ENCODE measurements at regions not wholly inside any gene's neighbourhood (a gene's known extent, or its start where the extent isn't known, plus 50 kb on each side); places are given as distances from the start of the nearest gene placed in this dataset.

DNA sequence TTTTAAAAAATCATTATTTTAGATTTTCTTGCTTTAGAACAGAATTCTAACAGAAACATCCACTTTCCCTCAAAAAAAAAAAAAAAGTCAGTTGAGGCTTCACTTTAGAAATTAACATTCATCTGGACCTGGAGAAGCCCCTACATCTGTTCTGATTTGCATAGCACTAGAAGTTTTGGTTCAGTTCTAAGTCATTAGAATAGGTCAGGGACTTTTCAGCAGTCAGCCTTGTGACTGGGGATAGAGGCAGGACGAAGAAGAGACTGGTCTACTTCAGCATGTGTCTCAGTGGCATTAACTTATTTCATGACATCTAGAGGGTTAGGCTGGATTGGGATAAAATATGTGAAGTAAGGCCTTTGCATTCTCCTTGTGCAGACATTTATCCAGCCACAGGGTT is 215.8 kb upstream of the DAB2 start:
- DNase-seq (ENCODE audit: low read depth), result no peak
- no peak overlapping the region for H3K4me3 ChIP-seq (ENCODE audit: low read length)
- TF ChIP-seq, protein P1, sequence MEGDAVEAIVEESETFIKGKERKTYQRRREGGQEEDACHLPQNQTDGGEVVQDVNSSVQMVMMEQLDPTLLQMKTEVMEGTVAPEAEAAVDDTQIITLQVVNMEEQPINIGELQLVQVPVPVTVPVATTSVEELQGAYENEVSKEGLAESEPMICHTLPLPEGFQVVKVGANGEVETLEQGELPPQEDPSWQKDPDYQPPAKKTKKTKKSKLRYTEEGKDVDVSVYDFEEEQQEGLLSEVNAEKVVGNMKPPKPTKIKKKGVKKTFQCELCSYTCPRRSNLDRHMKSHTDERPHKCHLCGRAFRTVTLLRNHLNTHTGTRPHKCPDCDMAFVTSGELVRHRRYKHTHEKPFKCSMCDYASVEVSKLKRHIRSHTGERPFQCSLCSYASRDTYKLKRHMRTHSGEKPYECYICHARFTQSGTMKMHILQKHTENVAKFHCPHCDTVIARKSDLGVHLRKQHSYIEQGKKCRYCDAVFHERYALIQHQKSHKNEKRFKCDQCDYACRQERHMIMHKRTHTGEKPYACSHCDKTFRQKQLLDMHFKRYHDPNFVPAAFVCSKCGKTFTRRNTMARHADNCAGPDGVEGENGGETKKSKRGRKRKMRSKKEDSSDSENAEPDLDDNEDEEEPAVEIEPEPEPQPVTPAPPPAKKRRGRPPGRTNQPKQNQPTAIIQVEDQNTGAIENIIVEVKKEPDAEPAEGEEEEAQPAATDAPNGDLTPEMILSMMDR (conservative IDR thresholded peaks at IDR 0.05; ENCODE audit: low read length), result no peak

GRCh38 chr5:39639618-39640089 is 214.9 kb upstream of the DAB2 start:
- peak; percentile 4 for DNase-seq (ENCODE audit: low read depth)
- TF ChIP-seq, protein P1 (conservative IDR thresholded peaks at IDR 0.05; ENCODE audit: low read length), result no peak

GRCh38 chr5:39638813-39639212 is 214.0 kb upstream of the DAB2 start:
- TF ChIP-seq, protein P1 (conservative IDR thresholded peaks at IDR 0.05; ENCODE audit: low read length), result no peak

More at GRCh38 chr5:39639618-39640089, 214.9 kb upstream of the DAB2 start:
- H3K4me3 ChIP-seq (ENCODE audit: low read length), result no peak overlapping the region

DNA sequence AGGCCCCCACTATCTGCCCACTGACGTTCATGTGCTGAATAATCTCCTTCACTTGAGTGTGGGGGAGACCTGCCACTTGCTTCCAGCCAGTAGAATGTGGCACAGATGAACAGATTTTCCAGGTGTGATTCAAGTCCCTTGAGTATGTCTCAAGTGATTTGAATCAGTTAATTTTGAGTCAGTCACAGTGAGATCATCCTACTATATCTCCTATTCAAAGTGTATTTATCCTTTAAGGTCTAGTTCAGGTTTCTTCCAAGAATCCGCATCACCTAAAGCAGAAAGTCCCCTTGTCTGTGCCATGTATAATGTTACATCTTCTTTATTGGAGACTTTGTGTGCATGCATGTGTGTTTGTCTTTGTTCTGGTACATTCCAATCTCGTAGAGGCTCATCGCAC is 208.3 kb upstream of the DAB2 start:
- DNase-seq (ENCODE audit: low read depth), result no peak
- TF ChIP-seq, protein P1 (conservative IDR thresholded peaks at IDR 0.05; ENCODE audit: low read length), result no peak
- H3K4me3 ChIP-seq (ENCODE audit: low read length), result no peak overlapping the region

More at GRCh38 chr5:39638813-39639212, 214.0 kb upstream of the DAB2 start:
- H3K4me3 ChIP-seq (ENCODE audit: low read length), result no peak overlapping the region
- DNase-seq (ENCODE audit: low read depth), result no peak

- DNase-seq (ENCODE audit: low read depth), result peak; percentile 41
- H3K4me3 ChIP-seq (ENCODE audit: low read length), result no peak overlapping the region
- TF ChIP-seq, protein P1 (conservative IDR thresholded peaks at IDR 0.05; ENCODE audit: low read length), result no peak
These were observed 207.2 kb upstream of the DAB2 start for GRCh38 chr5:39631958-39632357.

- TF ChIP-seq, protein P1 (conservative IDR thresholded peaks at IDR 0.05; ENCODE audit: low read length), result no peak
- DNase-seq (ENCODE audit: low read depth), result no peak
- no peak overlapping the region for H3K4me3 ChIP-seq (ENCODE audit: low read length)
These were observed 205.2 kb upstream of the DAB2 start for GRCh38 chr5:39629946-39630345.

- DNase-seq (ENCODE audit: low read depth), result no peak
- TF ChIP-seq, protein P1 (conservative IDR thresholded peaks at IDR 0.05; ENCODE audit: low read length), result no peak
- no peak overlapping the region for H3K4me3 ChIP-seq (ENCODE audit: low read length)
These were observed 203.6 kb upstream of the DAB2 start for GRCh38 chr5:39628348-39628747.
